ENCODE measurements at regions not wholly inside any gene's neighbourhood (a gene's known extent, or its start where the extent isn't known, plus 50 kb on each side); places are given as distances from the start of the nearest gene placed in this dataset.

DNA sequence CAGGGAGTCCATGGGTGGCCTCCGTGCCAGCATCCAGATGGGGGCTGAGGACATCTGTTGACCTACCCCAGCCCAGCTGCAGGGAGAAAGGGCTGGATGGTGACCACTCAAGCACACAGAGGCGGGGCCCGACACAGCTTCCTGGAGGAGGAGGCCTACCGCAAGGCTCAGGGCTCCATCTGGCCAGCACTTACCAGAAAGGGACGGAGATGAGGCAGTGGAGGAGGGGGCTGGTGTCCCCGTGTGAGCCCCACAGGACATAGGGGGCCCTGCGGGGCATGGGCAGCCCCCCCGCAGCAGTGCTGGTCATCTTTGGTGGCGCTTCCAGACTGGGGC is 147.5 kb upstream of the CIBAR2 start:
- TF ChIP-seq CTCF (IDR thresholded peaks at IDR 0.05) (no peak), POLR2A (IDR thresholded peaks at IDR 0.05) (no peak)
